WTC11 (cell line): ENCODE measurements at regions not wholly inside any gene's neighbourhood (a gene's known extent, or its start where the extent isn't known, plus 50 kb on each side); places are given as distances from the start of the nearest gene placed in this dataset.

Experiments used
- ATAC-seq: fragments of 200-7000 bp; cut with Tn5 transposase; 2 replicates; pipeline ENCODE4 v1.10.0; 2021; ENCODE audit warnings: mild to moderate bottlenecking, moderate library complexity
- CTCF ChIA-PET: fragments of 300-600 bp; sonication (Branson Sonifier 250); formaldehyde crosslinking; loops from one replicate; lab custom pipeline; 2021; ENCODE audit warnings: antibody characterized with exemption; lab: Charles Lee
- POLR2A ChIA-PET: fragments of 350-600 bp; sonication (Branson Sonifier 250); formaldehyde crosslinking; loops from one replicate; lab custom pipeline; 2021; ENCODE audit warnings: antibody characterized with exemption; lab: Charles Lee
- DNase-seq: peaks from one replicate; pipeline ENCODE4 v3.0.0; 2021; ENCODE audit warnings: low spot score
- H3K27ac Mint-ChIP-seq: 2 replicates; pipeline ENCODE4 v1.8.0; 2021; ENCODE audit warnings: mixed read lengths
- H3K27me3 Mint-ChIP-seq: 2 replicates; pipeline ENCODE4 v1.8.0; 2021; ENCODE audit warnings: low read depth, mild to moderate bottlenecking, moderate library complexity, mixed read lengths
- H3K36me3 Mint-ChIP-seq: 2 replicates; pipeline ENCODE4 v1.8.0; 2021; ENCODE audit warnings: mixed read lengths
- H3K4me1 Mint-ChIP-seq: 2 replicates; pipeline ENCODE4 v1.8.0; 2022; ENCODE audit warnings: mixed read lengths
- H3K4me3 Mint-ChIP-seq: 2 replicates; pipeline ENCODE4 v1.8.0; 2021; ENCODE audit warnings: mild to moderate bottlenecking, moderate library complexity, mixed read lengths
- H3K9me3 Mint-ChIP-seq: 2 replicates; pipeline ENCODE4 v1.8.0; 2021; ENCODE audit warnings: mixed read lengths
- ATF2 ChIP-seq: sonication (generic); formaldehyde crosslinking; IDR thresholded peaks from 2 replicates; pipeline ENCODE4 v1.8.1; 2022; ENCODE audit warnings: low read depth, missing genetic modification reagents, borderline replicate concordance
- CBFB ChIP-seq: sonication (generic); formaldehyde crosslinking; IDR thresholded peaks from 2 replicates; pipeline ENCODE4 v1.8.1; 2022; ENCODE audit warnings: mild to moderate bottlenecking, low read depth, missing genetic modification reagents
- CDX4 ChIP-seq: fragments of 250-450 bp; sonication (Bioruptor Pico); IDR thresholded peaks from 2 replicates; pipeline ENCODE4 v1.9.0; 2021; ENCODE audit warnings: moderate library complexity, mild to moderate bottlenecking, inconsistent platforms, borderline replicate concordance
- ERG ChIP-seq: fragments of 250-450 bp; sonication (Bioruptor Pico); IDR thresholded peaks from 2 replicates; pipeline ENCODE4 v1.8.0; 2021; ENCODE audit warnings: mild to moderate bottlenecking
- ESRRA ChIP-seq: sonication (generic); formaldehyde crosslinking; IDR thresholded peaks from 2 replicates; pipeline ENCODE4 v1.8.1; 2022; ENCODE audit warnings: mild to moderate bottlenecking, missing genetic modification reagents, borderline replicate concordance
- FOXP4 ChIP-seq: sonication (generic); formaldehyde crosslinking; IDR thresholded peaks from 2 replicates; pipeline ENCODE4 v1.8.0; 2022; ENCODE audit warnings: mild to moderate bottlenecking, missing genetic modification reagents
- GABPB1 ChIP-seq: sonication (generic); formaldehyde crosslinking; IDR thresholded peaks from 2 replicates; pipeline ENCODE4 v1.8.1; 2023; ENCODE audit warnings: mild to moderate bottlenecking, missing genetic modification reagents
- HMGA2 ChIP-seq: fragments of 250-450 bp; sonication (Bioruptor Pico); IDR thresholded peaks from 2 replicates; pipeline ENCODE4 v1.4.0; 2021; ENCODE audit warnings: mild to moderate bottlenecking, moderate library complexity
- HMGXB4 ChIP-seq: sonication (generic); formaldehyde crosslinking; IDR thresholded peaks from 2 replicates; pipeline ENCODE4 v1.8.1; 2023; ENCODE audit warnings: mild to moderate bottlenecking, moderate library complexity, missing genetic modification reagents
- IRF1 ChIP-seq: sonication (generic); formaldehyde crosslinking; IDR thresholded peaks from 2 replicates; pipeline ENCODE4 v1.8.0; 2023; ENCODE audit warnings: missing genetic modification reagents
- NFYB ChIP-seq: sonication (generic); formaldehyde crosslinking; conservative IDR thresholded peaks from 2 replicates; pipeline ENCODE4 v1.8.0; 2022; ENCODE audit warnings: low read depth, missing genetic modification reagents
- NR3C1 ChIP-seq: sonication (generic); formaldehyde crosslinking; conservative IDR thresholded peaks from 2 replicates; pipeline ENCODE4 v1.8.1; 2023; ENCODE audit warnings: low read depth, mild to moderate bottlenecking, missing genetic modification reagents
- RELA ChIP-seq: sonication (generic); formaldehyde crosslinking; IDR thresholded peaks from 2 replicates; pipeline ENCODE4 v1.8.1; 2022; ENCODE audit warnings: missing genetic modification reagents, mild to moderate bottlenecking, borderline replicate concordance
- SMAD3 ChIP-seq: sonication (generic); formaldehyde crosslinking; IDR thresholded peaks from 2 replicates; pipeline ENCODE4 v1.8.0; 2022; ENCODE audit warnings: missing genetic modification reagents, mild to moderate bottlenecking, borderline replicate concordance
- STAT6 ChIP-seq: sonication (generic); formaldehyde crosslinking; conservative IDR thresholded peaks from 2 replicates; pipeline ENCODE4 v1.8.1; 2023; ENCODE audit warnings: mild to moderate bottlenecking, low read depth, missing genetic modification reagents, moderate library complexity
- TEAD4 ChIP-seq: sonication (generic); formaldehyde crosslinking; IDR thresholded peaks from 2 replicates; pipeline ENCODE4 v1.8.0; 2022; ENCODE audit warnings: mild to moderate bottlenecking, missing genetic modification reagents
- ZBTB21 ChIP-seq: sonication (generic); formaldehyde crosslinking; IDR thresholded peaks from 2 replicates; pipeline ENCODE4 v1.8.1; 2023; ENCODE audit warnings: mild to moderate bottlenecking, missing genetic modification reagents, borderline replicate concordance
- ZNF121 ChIP-seq: sonication (generic); formaldehyde crosslinking; IDR thresholded peaks from 2 replicates; pipeline ENCODE4 v1.8.0; 2023; ENCODE audit warnings: missing genetic modification reagents
- ZNF281 ChIP-seq: sonication (generic); formaldehyde crosslinking; IDR thresholded peaks from 2 replicates; pipeline ENCODE4 v1.8.0; 2023; ENCODE audit warnings: mild to moderate bottlenecking, missing genetic modification reagents
- ZNF396 ChIP-seq: fragments of 250-450 bp; sonication (Bioruptor Pico); IDR thresholded peaks from 2 replicates; pipeline ENCODE4 v1.8.0; 2021; ENCODE audit warnings: mild to moderate bottlenecking, moderate library complexity, borderline replicate concordance
- ZNF416 ChIP-seq: fragments of 250-450 bp; sonication (Bioruptor Pico); IDR thresholded peaks from 2 replicates; pipeline ENCODE4 v1.9.0; 2021; ENCODE audit warnings: mild to moderate bottlenecking, inconsistent platforms
- ZNF671 ChIP-seq: fragments of 250-450 bp; sonication (Bioruptor Pico); IDR thresholded peaks from 2 replicates; pipeline ENCODE4 v1.8.0; 2021; ENCODE audit warnings: mild to moderate bottlenecking

GRCh38 chr4:16329125-16329796 is 103.0 kb upstream of the TAPT1 start (continued):
- TF ChIP-seq FOXP4 (no peak), ESRRA (CRISPR knock-in tag) (no peak), STAT6 (CRISPR knock-in tag) (no peak), ERG (CRISPR knock-in tag) (no peak), GABPB1 (CRISPR knock-in tag) (no peak), NFYB (CRISPR knock-in tag) (no peak), HMGA2 (CRISPR knock-in tag) (no peak), SMAD3 (CRISPR knock-in tag) (no peak), ZNF396 (CRISPR knock-in tag) (no peak), ZBTB21 (CRISPR knock-in tag) (no peak), ZNF671 (CRISPR knock-in tag) (no peak), CBFB (no peak)
- TF ChIP-seq, all 79 proteins: peak for 0

- Mint-ChIP-seq H3K27ac (no peak overlapping the region), H3K4me3 (no peak overlapping the region), H3K36me3 (peaks cover 13% of the 10 kb centered on the region; the same call in 1 of the 2 replicates), H3K9me3 (peaks cover 23% of the 10 kb centered on the region), H3K4me1 (peaks cover 20% of the 10 kb centered on the region), H3K27me3 (no peaks in the 10 kb centered on the region; the same call in 1 of the 2 replicates)
- no peak for DNase-seq
- ChIA-PET CTCF (interaction anchor here (1.6 kb wide), 1 partner anchor 260 kb away, joined by 3 read pairs; no protein-coding TSS in a partner anchor), POLR2A (no interaction called here)
- ATAC-seq: no peak
- TF ChIP-seq ZNF121 (no peak), GABPB1 (CRISPR knock-in tag) (no peak), HMGXB4 (CRISPR knock-in tag) (no peak), CDX4 (no peak), IRF1 (CRISPR knock-in tag) (no peak), RELA (CRISPR knock-in tag) (no peak), ZNF671 (CRISPR knock-in tag) (no peak), NR3C1 (CRISPR knock-in tag) (no peak), TEAD4 (CRISPR knock-in tag) (no peak), ZNF416 (CRISPR knock-in tag) (no peak), ATF2 (CRISPR knock-in tag) (no peak), ZNF281 (CRISPR knock-in tag) (no peak)
Observed at GRCh38 chr4:16322183-16322582, 95.9 kb upstream of the TAPT1 start.
